HepG2 (cell line): ENCODE measurements at regions not wholly inside any gene's neighbourhood (a gene's known extent, or its start where the extent isn't known, plus 50 kb on each side); places are given as distances from the start of the nearest gene placed in this dataset.

ENCODE experiments used
- EZH2 ChIP-seq: conservative IDR thresholded peaks from 2 replicates; pipeline ENCODE4 v1.6.1; 2012; ENCODE audit warnings: mild to moderate bottlenecking, low read depth, low read length, moderate library complexity
- HNF1A ChIP-seq, 2 experiments: sonication (generic) in 1 of 2; formaldehyde crosslinking in 1 of 2; IDR thresholded peaks; 2 replicates each; pipeline versions ENCODE4 v1.4.0 to v1.6.1; 2016 to 2020; ENCODE audit warnings: borderline replicate concordance in 1 of 2, low read depth in 1 of 2, mild to moderate bottlenecking in 1 of 2, missing genetic modification reagents in 1 of 2
- KMT2B ChIP-seq: IDR thresholded peaks from 2 replicates; pipeline ENCODE4 v1.6.1; 2016; ENCODE audit warnings: missing genetic modification reagents, missing compliant biosample characterization
- MLLT10 ChIP-seq: sonication (generic); formaldehyde crosslinking; IDR thresholded peaks from 2 replicates; pipeline ENCODE4 v1.4.0; 2020; ENCODE audit warnings: missing genetic modification reagents
- MTF1 ChIP-seq: sonication (generic); formaldehyde crosslinking; IDR thresholded peaks from 2 replicates; pipeline ENCODE4 v1.5.0; 2020; ENCODE audit warnings: missing genetic modification reagents
- NCOA2 ChIP-seq: sonication (generic); formaldehyde crosslinking; IDR thresholded peaks from 2 replicates; pipeline ENCODE4 v1.8.0; 2022; ENCODE audit warnings: inconsistent platforms
- NFYC ChIP-seq: IDR thresholded peaks from 2 replicates; pipeline ENCODE4 v1.6.1; 2016; ENCODE audit warnings: missing genetic modification reagents, missing compliant biosample characterization
- PBX2 ChIP-seq: IDR thresholded peaks from 2 replicates; pipeline ENCODE4 v1.6.1; 2016; ENCODE audit warnings: control low read depth
- RFX5 ChIP-seq: IDR thresholded peaks from 2 replicates; pipeline ENCODE4 v1.6.1; 2011; ENCODE audit warnings: low read depth, low read length, improper control_type of control experiment
- SPEN ChIP-seq: sonication (generic); formaldehyde crosslinking; IDR thresholded peaks from 2 replicates; pipeline ENCODE4 v1.5.1; 2020; ENCODE audit warnings: low read depth, mild to moderate bottlenecking, missing genetic modification reagents
- ZC3H4 ChIP-seq: sonication (generic); formaldehyde crosslinking; IDR thresholded peaks from 2 replicates; pipeline ENCODE4 v1.4.0; 2020; ENCODE audit warnings: missing genetic modification reagents, borderline replicate concordance
- ZNF337 ChIP-seq: sonication (generic); formaldehyde crosslinking; IDR thresholded peaks from 2 replicates; pipeline ENCODE4 v1.5.1; 2020; ENCODE audit warnings: missing genetic modification reagents, low read depth, mild to moderate bottlenecking, borderline replicate concordance
- ZNF891 ChIP-seq: sonication (generic); formaldehyde crosslinking; IDR thresholded peaks from 2 replicates; pipeline ENCODE4 v1.5.0; 2020; ENCODE audit warnings: mild to moderate bottlenecking, missing genetic modification reagents
- TF ChIP-seq, protein P1 (sequence below): fragments of 450-650 bp; IDR thresholded peaks from 2 replicates; pipeline ENCODE4 v1.6.1; 2017
- TF ChIP-seq, protein P2 (sequence below): IDR thresholded peaks from 2 replicates; pipeline ENCODE4 v1.6.1; 2012; ENCODE audit warnings: low read depth, low read length, improper control_type of control experiment
- TF ChIP-seq, protein P3 (sequence below): sonication (generic); formaldehyde crosslinking; IDR thresholded peaks from 2 replicates; pipeline ENCODE4 v1.4.0; 2020; ENCODE audit warnings: mild to moderate bottlenecking, missing genetic modification reagents
- TF ChIP-seq, protein P4 (sequence below): sonication (generic); formaldehyde crosslinking; IDR thresholded peaks from 2 replicates; pipeline ENCODE4 v1.4.0; 2020; ENCODE audit warnings: missing genetic modification reagents

DNA sequence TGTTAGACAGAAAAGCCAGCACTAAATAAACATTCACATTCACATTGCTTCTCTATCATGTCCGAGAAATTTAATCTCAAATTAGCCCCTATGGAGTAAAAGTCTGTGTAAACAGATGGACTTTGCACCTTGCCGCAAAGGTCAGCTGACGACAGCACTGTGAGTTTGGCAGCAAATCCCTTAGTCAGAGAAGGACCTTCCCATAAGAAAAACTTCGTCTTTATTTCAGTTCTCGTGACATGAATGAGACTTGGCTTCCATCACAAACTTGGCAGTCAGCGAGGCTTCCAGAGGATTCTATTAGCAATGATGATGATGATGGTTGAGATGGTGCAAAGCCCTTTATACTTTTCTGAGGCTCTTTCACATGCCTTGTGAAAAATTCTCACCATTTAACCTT is 133.7 kb upstream of the IFNGR1 start (continued):
- TF ChIP-seq, protein P1, sequence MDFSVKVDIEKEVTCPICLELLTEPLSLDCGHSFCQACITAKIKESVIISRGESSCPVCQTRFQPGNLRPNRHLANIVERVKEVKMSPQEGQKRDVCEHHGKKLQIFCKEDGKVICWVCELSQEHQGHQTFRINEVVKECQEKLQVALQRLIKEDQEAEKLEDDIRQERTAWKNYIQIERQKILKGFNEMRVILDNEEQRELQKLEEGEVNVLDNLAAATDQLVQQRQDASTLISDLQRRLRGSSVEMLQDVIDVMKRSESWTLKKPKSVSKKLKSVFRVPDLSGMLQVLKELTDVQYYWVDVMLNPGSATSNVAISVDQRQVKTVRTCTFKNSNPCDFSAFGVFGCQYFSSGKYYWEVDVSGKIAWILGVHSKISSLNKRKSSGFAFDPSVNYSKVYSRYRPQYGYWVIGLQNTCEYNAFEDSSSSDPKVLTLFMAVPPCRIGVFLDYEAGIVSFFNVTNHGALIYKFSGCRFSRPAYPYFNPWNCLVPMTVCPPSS: no peak
- TF ChIP-seq, protein P2, sequence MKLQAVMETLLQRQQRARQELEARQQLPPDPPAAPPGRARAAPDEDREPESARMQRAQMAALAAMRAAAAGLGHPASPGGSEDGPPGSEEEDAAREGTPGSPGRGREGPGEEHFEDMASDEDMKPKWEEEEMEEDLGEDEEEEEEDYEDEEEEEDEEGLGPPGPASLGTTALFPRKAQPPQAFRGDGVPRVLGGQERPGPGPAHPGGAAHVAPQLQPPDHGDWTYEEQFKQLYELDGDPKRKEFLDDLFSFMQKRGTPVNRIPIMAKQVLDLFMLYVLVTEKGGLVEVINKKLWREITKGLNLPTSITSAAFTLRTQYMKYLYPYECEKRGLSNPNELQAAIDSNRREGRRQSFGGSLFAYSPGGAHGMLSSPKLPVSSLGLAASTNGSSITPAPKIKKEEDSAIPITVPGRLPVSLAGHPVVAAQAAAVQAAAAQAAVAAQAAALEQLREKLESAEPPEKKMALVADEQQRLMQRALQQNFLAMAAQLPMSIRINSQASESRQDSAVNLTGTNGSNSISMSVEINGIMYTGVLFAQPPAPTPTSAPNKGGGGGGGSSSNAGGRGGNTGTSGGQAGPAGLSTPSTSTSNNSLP: peak; percentile 93
- TF ChIP-seq MTF1 (CRISPR knock-in tag) (no peak), NCOA2 (CRISPR knock-in tag) (peak; percentile 82), MLLT10 (CRISPR knock-in tag) (no peak), HNF1A (IDR thresholded peaks at IDR 0.05; ENCODE audit: low read depth) (peak; percentile 26; the same call in 1 of the 2 replicates), HNF1A (CRISPR knock-in tag; IDR thresholded peaks at IDR 0.05; ENCODE audit: borderline replicate concordance) (no peak), ZC3H4 (CRISPR knock-in tag) (no peak; the same call in 1 of the 2 replicates), KMT2B (peak; percentile 73), RFX5 (0 out of 2 replicates have a peak, but pooled peaks have one; percentile 36), EZH2 (no peak), ZNF891 (CRISPR knock-in tag) (no peak), PBX2 (CRISPR knock-in tag) (no peak), ZNF337 (no peak), NFYC (CRISPR knock-in tag) (no peak), SPEN (CRISPR knock-in tag) (no peak)
- TF ChIP-seq, protein P3, sequence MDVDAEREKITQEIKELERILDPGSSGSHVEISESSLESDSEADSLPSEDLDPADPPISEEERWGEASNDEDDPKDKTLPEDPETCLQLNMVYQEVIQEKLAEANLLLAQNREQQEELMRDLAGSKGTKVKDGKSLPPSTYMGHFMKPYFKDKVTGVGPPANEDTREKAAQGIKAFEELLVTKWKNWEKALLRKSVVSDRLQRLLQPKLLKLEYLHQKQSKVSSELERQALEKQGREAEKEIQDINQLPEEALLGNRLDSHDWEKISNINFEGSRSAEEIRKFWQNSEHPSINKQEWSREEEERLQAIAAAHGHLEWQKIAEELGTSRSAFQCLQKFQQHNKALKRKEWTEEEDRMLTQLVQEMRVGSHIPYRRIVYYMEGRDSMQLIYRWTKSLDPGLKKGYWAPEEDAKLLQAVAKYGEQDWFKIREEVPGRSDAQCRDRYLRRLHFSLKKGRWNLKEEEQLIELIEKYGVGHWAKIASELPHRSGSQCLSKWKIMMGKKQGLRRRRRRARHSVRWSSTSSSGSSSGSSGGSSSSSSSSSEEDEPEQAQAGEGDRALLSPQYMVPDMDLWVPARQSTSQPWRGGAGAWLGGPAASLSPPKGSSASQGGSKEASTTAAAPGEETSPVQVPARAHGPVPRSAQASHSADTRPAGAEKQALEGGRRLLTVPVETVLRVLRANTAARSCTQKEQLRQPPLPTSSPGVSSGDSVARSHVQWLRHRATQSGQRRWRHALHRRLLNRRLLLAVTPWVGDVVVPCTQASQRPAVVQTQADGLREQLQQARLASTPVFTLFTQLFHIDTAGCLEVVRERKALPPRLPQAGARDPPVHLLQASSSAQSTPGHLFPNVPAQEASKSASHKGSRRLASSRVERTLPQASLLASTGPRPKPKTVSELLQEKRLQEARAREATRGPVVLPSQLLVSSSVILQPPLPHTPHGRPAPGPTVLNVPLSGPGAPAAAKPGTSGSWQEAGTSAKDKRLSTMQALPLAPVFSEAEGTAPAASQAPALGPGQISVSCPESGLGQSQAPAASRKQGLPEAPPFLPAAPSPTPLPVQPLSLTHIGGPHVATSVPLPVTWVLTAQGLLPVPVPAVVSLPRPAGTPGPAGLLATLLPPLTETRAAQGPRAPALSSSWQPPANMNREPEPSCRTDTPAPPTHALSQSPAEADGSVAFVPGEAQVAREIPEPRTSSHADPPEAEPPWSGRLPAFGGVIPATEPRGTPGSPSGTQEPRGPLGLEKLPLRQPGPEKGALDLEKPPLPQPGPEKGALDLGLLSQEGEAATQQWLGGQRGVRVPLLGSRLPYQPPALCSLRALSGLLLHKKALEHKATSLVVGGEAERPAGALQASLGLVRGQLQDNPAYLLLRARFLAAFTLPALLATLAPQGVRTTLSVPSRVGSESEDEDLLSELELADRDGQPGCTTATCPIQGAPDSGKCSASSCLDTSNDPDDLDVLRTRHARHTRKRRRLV (CRISPR knock-in tag): no peak
- TF ChIP-seq, protein P4, sequence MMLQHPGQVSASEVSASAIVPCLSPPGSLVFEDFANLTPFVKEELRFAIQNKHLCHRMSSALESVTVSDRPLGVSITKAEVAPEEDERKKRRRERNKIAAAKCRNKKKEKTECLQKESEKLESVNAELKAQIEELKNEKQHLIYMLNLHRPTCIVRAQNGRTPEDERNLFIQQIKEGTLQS (CRISPR knock-in tag): peak; percentile 72
